Right cardiac atrium (tissue), 5 donors: ENCODE measurements at regions not wholly inside any gene's neighbourhood (a gene's known extent, or its start where the extent isn't known, plus 50 kb on each side); places are given as distances from the start of the nearest gene placed in this dataset.

Experiments used
- ATAC-seq, 2 donors: fragments of 200-7000 bp; cut with Tn5 transposase; one replicate each; pipeline versions ENCODE4 v1.8.0 to v1.9.1; 2020; ENCODE audit warnings: moderate library complexity in 2 of 2, mild to moderate bottlenecking in 1 of 2
- DNase-seq, 3 donors: peaks; one replicate each; pipeline ENCODE4 v3.0.0-alpha.2; 2020
- H3K27ac ChIP-seq: one replicate; pipeline ENCODE4 v1.5.1; 2013; ENCODE audit warnings: mild to moderate bottlenecking, low read length, control low read depth, moderate library complexity
- H3K27me3 ChIP-seq: one replicate; pipeline ENCODE4 v1.6.1; 2013; ENCODE audit not compliant: control insufficient read depth, insufficient read depth
- H3K4me1 ChIP-seq: one replicate; pipeline ENCODE4 v1.6.1; 2013; ENCODE audit warnings: low read length; ENCODE audit not compliant: control insufficient read depth, insufficient read depth
- H3K4me3 ChIP-seq: one replicate; pipeline ENCODE4 v1.5.1; 2013; ENCODE audit warnings: low read length, control low read depth
- H3K9me3 ChIP-seq: one replicate; pipeline ENCODE4 v1.6.1; 2013; ENCODE audit warnings: low read length; ENCODE audit not compliant: control insufficient read depth
- WGBS: extraction: QIAGEN DNeasy Blood & Tissue Kit; methylation state at CpG from one replicate; pipeline ENCODE4 v1.1.7; 2013; 5-methylcytosine and 5-hydroxymethylcytosine counted together
- intact Hi-C, 4 donors: fragments of 100-400 bp; cut with DNase I; formaldehyde crosslinking; loops; one replicate each; pipeline versions ENCODE4 v1.11.0 to v1.14.0; 2022 to 2023
- donor health status: healthy with polysubstance abuse.
- donor health status: DM: no; HTN: yes; CAD: no.
- donor health status: DM: no; HTN: no; CAD: no.
- donor health status: DM: no; HTN: yes; CAD: no; lungs with severe emphysema.
- donor health status: DM: yes; HTN: yes; CAD: no.

DNA sequence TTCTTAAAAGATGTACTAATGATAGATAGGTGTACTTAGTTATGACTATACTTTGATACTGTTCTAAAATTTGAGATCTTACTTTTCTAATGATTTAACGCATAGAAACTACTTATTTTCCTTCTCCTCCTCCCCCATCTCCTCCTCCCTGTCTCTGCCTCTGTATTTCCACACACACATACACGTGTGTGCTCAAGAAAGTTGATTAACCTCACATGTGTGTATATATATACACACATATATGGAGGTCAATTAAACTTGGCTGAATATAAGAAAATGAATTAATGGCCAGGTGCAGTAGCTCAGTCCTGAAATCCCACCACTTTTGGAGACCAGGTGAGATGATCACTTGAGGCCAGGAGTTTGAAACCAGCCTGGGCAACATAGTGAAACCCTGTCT is 362.7 kb upstream of the SYT1 start:
- intact Hi-C loops: no loop called here
- Histone ChIP-seq H3K4me3 (no peak overlapping the region), H3K27ac (no peak overlapping the region), H3K27me3 (no peaks in the 10 kb centered on the region), H3K9me3 (no peaks in the 10 kb centered on the region), H3K4me1 (no peaks in the 10 kb centered on the region)
- no peak for ATAC-seq
- DNase-seq: no peak
- 79% methylated on average over 2 of the region's 2 CpGs for WGBS

DNA sequence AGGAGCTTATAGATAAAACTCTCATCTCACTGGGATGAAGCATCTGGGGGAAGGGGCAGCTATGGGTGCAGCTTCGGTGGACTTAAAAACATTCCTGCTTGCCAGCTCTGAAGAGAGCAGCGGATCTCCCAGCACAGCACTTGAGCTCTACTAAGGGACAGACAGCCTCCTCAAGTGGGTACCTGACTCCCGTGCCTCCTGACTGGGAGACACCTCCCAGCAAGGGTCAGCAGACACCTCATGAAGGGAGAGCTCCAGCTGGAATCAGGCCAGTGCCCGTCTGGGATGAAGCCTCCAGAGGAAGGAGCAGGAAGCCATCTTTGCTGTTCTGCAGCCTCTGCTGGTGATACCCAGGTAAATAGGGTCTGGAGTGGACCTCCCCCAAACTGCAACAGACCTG is 345.2 kb upstream of the SYT1 start:
- Histone ChIP-seq H3K27me3 (no peaks in the 10 kb centered on the region), H3K27ac (no peak overlapping the region), H3K4me3 (no peak overlapping the region), H3K4me1 (no peaks in the 10 kb centered on the region), H3K9me3 (no peaks in the 10 kb centered on the region)
- DNase-seq: no peak
- 79% methylated on average over 4 of the region's 4 CpGs for whole genome bisulfite sequencing
- no peak for ATAC-seq
- intact Hi-C loops: no loop called here

DNA sequence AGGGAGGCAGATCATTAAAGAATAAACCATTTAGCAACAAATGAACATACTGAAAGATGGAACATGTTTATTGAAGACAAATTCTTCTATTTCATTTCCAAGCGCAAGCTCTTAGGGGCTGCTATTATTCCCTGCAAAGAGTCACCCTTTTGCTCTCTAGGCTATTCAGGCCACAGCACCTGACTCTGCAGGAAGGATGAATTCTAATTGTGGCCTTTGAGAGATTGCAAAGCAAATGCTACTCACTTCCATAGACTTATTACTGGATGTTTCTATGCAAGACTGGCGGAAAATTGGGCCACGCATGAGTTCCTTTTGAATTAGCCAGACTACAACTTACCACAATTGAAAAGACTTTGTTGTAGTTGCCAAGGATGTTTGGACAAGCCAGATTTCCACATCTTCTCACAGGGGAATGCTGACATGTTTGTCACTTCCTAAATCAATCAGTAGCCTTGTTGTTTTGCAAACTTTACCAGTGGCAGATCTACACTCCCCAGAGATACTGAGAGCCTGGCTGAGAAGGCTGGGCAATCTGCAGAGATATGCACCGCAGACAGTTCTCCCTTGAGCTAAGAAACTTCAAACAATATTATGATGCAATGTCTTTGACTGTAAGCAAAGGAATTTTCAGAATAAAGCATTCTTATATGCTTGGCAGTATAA is 334.3 kb upstream of the SYT1 start:
- Histone ChIP-seq H3K27me3 (no peaks in the 10 kb centered on the region), H3K9me3 (no peaks in the 10 kb centered on the region), H3K27ac (no peak overlapping the region), H3K4me1 (no peaks in the 10 kb centered on the region), H3K4me3 (no peak overlapping the region)
- WGBS: 48% methylated on average over 4 of the region's 4 CpGs
- intact Hi-C loops: no loop called here
- no peak for ATAC-seq
- DNase-seq: no peak

DNA sequence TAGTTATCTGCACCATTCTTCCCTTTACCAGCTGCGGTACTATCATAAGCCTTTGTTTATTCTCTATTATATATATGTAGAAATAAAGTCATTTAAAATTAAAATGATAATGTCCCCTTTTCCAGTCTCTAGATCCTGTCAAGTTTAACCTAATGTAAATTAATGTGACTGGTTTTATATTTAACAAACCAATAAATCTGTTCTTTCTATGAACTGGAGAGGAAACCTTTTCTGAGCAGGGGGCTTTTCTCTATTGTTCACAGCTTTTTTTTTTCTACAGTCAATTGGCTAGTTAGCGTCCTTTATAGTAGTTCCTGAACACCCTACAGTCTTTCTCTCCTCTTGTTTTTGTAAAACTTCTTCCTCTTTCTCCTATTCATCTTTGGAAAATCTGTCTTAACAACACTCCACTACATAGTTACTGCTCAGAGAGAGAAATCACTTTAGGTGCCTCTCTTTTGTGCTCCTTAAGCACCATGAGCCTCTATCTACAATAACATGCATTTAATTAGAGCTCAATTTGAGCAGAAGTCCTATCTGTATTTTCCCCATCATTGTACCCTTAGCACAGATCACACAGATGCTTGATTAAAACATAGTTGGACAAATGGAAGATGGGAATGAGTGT is 332.6 kb upstream of the SYT1 start:
- Histone ChIP-seq H3K9me3 (no peaks in the 10 kb centered on the region), H3K27me3 (no peaks in the 10 kb centered on the region), H3K27ac (no peak overlapping the region), H3K4me3 (no peak overlapping the region), H3K4me1 (no peaks in the 10 kb centered on the region)
- ATAC-seq (no peak), DNase-seq (no peak)
- WGBS: 53% methylated on average over 2 of the region's 2 CpGs
- intact Hi-C loops: no loop called here

DNA sequence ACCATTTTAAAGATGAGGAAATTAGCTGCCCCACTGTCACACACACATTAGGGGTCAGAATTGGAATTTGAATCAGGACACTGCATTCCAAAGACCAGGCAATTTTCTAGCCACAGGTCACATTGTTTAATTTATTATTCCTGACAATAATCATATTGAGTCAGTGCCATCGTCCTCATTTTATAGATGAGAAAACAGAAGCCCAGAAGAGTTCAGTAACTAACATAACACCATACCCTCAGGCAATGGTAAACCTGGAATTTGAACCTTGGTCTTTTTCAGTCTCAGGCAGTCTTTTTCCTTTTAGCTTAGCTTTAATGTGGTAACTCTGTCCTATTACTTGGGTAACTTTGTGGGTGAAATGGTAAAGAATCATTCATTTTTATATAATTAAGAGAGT is 330.3 kb upstream of the SYT1 start:
- DNase-seq (no peak), ATAC-seq (no peak)
- H3K27ac ChIP-seq: no peak overlapping the region
- H3K4me1 ChIP-seq: no peaks in the 10 kb centered on the region
- WGBS: 58% methylated on average over 1 of the region's 1 CpG
- H3K4me3 ChIP-seq: no peak overlapping the region
- intact Hi-C loops: no loop called here
- no peaks in the 10 kb centered on the region for H3K27me3 ChIP-seq
- H3K9me3 ChIP-seq: no peaks in the 10 kb centered on the region

DNA sequence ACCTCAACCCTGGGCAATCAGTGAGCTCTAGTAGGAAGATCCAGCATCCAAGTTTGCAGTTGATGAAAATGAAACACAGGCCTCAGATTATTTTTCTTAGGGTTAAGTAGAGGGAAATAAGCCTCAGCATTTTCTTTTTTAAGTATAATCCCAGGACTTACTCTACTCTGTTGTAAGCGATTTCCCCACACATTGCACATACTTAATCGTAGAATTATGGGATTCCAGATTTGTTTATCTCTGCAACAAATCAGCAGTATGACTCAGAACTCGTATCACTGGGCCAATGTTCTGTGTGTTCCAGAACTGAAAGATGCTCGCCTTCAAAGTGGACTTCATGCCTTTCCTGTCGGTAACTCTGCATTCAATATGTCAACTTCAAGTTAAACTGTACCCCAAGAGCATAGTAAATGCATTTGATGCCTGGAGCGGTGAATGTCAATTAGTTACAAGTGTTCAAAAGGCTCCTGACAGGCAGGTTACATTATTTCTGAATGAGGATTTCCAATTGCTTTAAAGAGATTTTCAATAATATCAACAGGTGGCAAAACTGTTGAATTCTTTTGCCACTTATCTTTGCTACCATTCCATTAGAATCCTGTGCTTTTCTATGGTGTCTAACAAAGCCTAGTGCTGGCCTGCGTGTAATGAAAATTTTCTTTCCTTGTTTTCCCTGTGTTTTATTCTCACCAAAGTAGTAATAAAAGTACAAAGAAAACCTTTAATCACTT is 323.8 kb upstream of the SYT1 start:
- Histone ChIP-seq H3K27me3 (no peaks in the 10 kb centered on the region), H3K4me3 (no peak overlapping the region), H3K9me3 (no peaks in the 10 kb centered on the region), H3K27ac (no peak overlapping the region), H3K4me1 (no peaks in the 10 kb centered on the region)
- intact Hi-C loops: no loop called here
- DNase-seq (no peak), ATAC-seq (no peak)
- WGBS: 83% methylated on average over 7 of the region's 7 CpGs

DNA sequence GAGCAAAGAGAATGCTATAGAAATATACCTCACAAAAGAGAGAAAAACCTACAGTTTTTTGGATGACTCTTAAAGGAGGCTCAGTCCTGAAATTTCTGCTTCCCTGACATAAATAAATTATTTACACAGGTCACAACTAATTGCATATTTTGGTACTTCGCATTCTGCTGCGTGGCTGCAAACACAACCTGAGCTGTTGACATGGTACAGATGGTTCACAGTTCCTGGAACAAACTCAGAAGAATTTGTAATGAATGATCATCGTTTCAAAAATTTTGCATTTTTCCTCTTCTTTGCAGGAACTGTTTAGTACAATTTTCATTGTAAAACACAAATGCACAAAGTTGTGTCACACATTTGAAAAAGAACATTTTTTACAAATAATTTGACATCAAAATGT is 313.7 kb upstream of the SYT1 start:
- no peak for ATAC-seq

DNA sequence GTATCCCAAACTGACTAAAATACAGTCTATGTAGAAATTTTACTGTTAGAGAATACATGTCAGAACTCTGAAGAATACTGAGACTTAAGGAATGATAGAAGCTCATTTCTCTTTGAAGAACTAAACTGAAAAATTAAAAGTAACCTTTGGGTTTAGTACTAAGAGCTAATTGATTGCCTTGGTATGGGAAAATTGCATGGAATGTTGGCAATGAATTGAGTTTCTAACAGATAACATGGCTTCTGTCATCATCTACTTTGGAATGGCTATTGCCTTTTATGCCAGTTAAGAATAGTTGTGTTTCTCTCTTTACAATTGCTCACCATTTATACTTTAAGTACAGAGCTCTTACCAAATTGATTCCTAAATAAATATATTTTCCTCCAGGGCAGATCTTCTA is 308.8 kb upstream of the SYT1 start:
- H3K9me3 ChIP-seq: no peaks in the 10 kb centered on the region
- no peaks in the 10 kb centered on the region for H3K27me3 ChIP-seq
- no peak overlapping the region for H3K27ac ChIP-seq
- intact Hi-C loops: no loop called here
- H3K4me1 ChIP-seq: no peaks in the 10 kb centered on the region
- no peak for ATAC-seq
- no peak for DNase-seq
- H3K4me3 ChIP-seq: no peak overlapping the region

More for the DNA sequence above, 313.7 kb upstream of the SYT1 start:
- WGBS: 72% methylated on average over 3 of the region's 3 CpGs
- Histone ChIP-seq H3K4me1 (no peaks in the 10 kb centered on the region), H3K9me3 (no peaks in the 10 kb centered on the region), H3K27ac (no peak overlapping the region), H3K4me3 (no peak overlapping the region), H3K27me3 (no peaks in the 10 kb centered on the region)
- intact Hi-C loops: no loop called here
- DNase-seq: no peak

DNA sequence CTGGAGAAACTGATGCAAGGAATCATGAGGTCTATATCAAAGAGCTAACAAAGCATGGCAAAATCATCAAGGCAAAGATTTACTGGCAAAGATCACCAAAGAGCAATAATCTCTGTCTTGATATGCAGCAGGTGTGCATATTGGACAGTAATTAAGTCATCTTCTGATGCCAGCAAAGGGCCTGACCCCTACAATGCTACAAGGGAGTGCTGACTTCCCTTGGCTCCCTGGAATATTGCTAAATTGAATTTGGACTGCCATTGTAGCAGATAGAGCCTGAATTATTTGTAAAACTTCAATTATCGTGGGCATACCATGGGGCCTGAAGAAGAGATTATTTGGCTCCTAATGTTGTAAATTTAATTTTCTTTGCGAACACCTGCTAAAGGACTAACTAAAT is 307.9 kb upstream of the SYT1 start:
- Histone ChIP-seq H3K27me3 (no peaks in the 10 kb centered on the region), H3K4me1 (no peaks in the 10 kb centered on the region), H3K9me3 (no peaks in the 10 kb centered on the region), H3K27ac (no peak overlapping the region), H3K4me3 (no peak overlapping the region)
- no peak for ATAC-seq
- 89% methylated on average over 2 of the region's 2 CpGs for WGBS
- intact Hi-C loops: no loop called here
- no peak for DNase-seq

DNA sequence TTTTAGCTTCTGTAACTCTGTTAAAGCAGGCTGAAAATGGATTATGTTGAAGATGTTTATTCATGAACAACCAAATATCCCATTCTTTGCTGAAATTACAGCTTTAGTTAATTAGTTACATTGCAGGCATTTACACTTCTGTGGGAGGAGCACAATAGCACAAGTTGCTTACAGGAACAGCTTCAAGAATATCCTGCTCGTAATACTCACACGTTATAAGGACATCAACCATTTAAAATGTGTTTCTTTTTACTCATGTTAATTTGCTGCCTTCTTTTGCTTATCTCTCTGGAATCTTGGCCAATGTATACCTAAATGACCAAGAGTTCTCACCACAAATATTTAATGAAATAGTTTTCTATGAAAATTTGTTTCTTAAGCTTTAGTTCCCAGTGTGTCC is 305.2 kb upstream of the SYT1 start:
- ATAC-seq (no peak), DNase-seq (no peak)
- WGBS: 73% methylated on average over 2 of the region's 2 CpGs
- no peaks in the 10 kb centered on the region for H3K27me3 ChIP-seq
- intact Hi-C loops: no loop called here
- H3K27ac ChIP-seq: no peak overlapping the region
- no peaks in the 10 kb centered on the region for H3K4me1 ChIP-seq
- no peak overlapping the region for H3K4me3 ChIP-seq
- no peaks in the 10 kb centered on the region for H3K9me3 ChIP-seq

DNA sequence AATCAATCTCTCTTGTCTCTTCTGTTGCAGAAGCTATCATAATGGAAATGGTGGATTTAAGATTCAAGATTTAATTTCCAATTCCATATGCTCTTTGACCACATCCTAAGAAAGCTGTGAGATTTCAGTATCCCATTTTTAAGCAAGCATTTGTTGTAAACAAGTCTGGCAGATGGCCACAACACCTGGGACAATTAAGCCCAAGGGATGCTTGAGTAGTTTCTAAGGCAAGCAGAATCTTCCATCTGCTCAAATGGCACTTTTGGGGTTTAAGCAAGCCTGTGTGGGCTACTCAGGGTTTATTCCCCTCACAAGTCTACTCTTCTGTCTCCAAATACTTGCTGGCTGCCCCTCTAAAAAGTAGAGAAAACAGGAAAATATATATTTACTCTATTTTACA is 304.7 kb upstream of the SYT1 start:
- no peak overlapping the region for H3K4me3 ChIP-seq
- intact Hi-C loops: no loop called here
- no peaks in the 10 kb centered on the region for H3K27me3 ChIP-seq
- no peaks in the 10 kb centered on the region for H3K4me1 ChIP-seq
- DNase-seq (no peak), ATAC-seq (no peak)
- no peaks in the 10 kb centered on the region for H3K9me3 ChIP-seq
- no peak overlapping the region for H3K27ac ChIP-seq
